Kidney epithelial cell (primary cell): ENCODE measurements at regions not wholly inside any gene's neighbourhood (a gene's known extent, or its start where the extent isn't known, plus 50 kb on each side); places are given as distances from the start of the nearest gene placed in this dataset.
"Not testable (repeated sequence)": the region's sequence is repeated elsewhere in the genome, so short reads cannot be mapped to it uniquely, and the experiment has no call there.

Experiments
- DNase-seq: peaks from one replicate; pipeline ENCODE4 v3.0.0-alpha.2; 2010; ENCODE audit warnings: low read depth
- H3K27me3 ChIP-seq: 2 replicates; pipeline ENCODE4 v1.6.0; 2011; ENCODE audit warnings: low read length; ENCODE audit not compliant: control insufficient read depth, insufficient read depth
- H3K36me3 ChIP-seq: 2 replicates; pipeline ENCODE4 v1.5.1; 2011; ENCODE audit warnings: low read length; ENCODE audit not compliant: control insufficient read depth, insufficient read depth
- H3K4me3 ChIP-seq: 2 replicates; pipeline ENCODE4 v1.5.1; 2011; ENCODE audit warnings: low read depth, mild to moderate bottlenecking, control low read depth, low read length
- CTCF ChIP-seq: IDR thresholded peaks from 2 replicates; pipeline ENCODE4 v1.5.1; 2011; ENCODE audit warnings: mild to moderate bottlenecking, moderate library complexity, low read length, control low read depth, inconsistent platforms; ENCODE audit not compliant: insufficient read depth, poor library complexity, severe bottlenecking

GRCh38 chrX:114221445-114221844, 362.4 kb upstream of the HTR2C start:
- no peaks in the 10 kb centered on the region for H3K27me3 ChIP-seq
- H3K4me3 ChIP-seq, result no peak overlapping the region
- no peak for DNase-seq
- TF ChIP-seq CTCF, result no peak
- H3K36me3 ChIP-seq, result no peaks in the 10 kb centered on the region

GRCh38 chrX:114210879-114211278, 373.0 kb upstream of the HTR2C start:
- TF ChIP-seq CTCF, result no peak
- DNase-seq, result no peak
- H3K36me3 ChIP-seq, result no peaks in the 10 kb centered on the region

GRCh38 chrX:114201622-114202021, 382.3 kb upstream of the HTR2C start:
- Histone ChIP-seq H3K27me3 (no peaks in the 10 kb centered on the region), H3K36me3 (no peaks in the 10 kb centered on the region), H3K4me3 (no peak overlapping the region)
- TF ChIP-seq CTCF, result no peak
- no peak for DNase-seq

More at GRCh38 chrX:114210879-114211278, 373.0 kb upstream of the HTR2C start:
- Histone ChIP-seq H3K4me3 (no peak overlapping the region), H3K27me3 (no peaks in the 10 kb centered on the region)

- no peak for TF ChIP-seq CTCF
- Histone ChIP-seq H3K4me3 (no peak overlapping the region), H3K36me3 (no peaks in the 10 kb centered on the region), H3K27me3 (no peaks in the 10 kb centered on the region)
- DNase-seq, result no peak
Measured at GRCh38 chrX:114181195-114181594, 402.7 kb upstream of the HTR2C start.

GRCh38 chrX:114178126-114178525, 405.8 kb upstream of the HTR2C start:
- no peak for DNase-seq
- Histone ChIP-seq H3K36me3 (no peaks in the 10 kb centered on the region), H3K27me3 (no peaks in the 10 kb centered on the region), H3K4me3 (no peak overlapping the region)
- TF ChIP-seq CTCF, result no peak

- DNase-seq, H3K27me3 ChIP-seq, H3K36me3 ChIP-seq: not testable (repeated sequence)
Measured at GRCh38 chrX:114167276-114167675, 416.6 kb upstream of the HTR2C start.

More at GRCh38 chrX:114167276-114167675, 416.6 kb upstream of the HTR2C start:
- H3K4me3 ChIP-seq, result not testable (repeated sequence)
